ENCODE measurements at regions not wholly inside any gene's neighbourhood (a gene's known extent, or its start where the extent isn't known, plus 50 kb on each side); places are given as distances from the start of the nearest gene placed in this dataset.

DNA sequence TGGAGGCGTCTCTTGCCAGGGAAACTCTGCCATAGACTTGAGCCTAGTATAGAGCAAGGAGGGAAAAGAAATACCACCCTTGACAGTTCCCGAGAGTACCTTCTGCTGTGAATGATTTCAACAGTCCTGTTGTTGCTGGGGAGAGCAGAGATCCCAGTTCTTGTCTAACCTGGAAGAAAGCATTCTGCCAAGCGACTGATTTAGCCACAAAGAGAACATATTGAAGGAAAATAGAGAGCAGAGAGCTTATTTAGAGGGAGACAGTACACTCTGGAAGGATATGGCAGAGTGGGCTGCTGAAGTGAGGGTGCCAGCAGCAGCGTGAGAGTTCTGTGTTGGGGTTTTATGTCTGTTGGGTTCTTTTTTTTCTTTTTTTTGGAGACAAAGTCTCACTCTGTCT, 966.9 kb upstream of the TMEM132C start:
- no peak for DNase-seq (ENCODE audit: low spot score)

DNA sequence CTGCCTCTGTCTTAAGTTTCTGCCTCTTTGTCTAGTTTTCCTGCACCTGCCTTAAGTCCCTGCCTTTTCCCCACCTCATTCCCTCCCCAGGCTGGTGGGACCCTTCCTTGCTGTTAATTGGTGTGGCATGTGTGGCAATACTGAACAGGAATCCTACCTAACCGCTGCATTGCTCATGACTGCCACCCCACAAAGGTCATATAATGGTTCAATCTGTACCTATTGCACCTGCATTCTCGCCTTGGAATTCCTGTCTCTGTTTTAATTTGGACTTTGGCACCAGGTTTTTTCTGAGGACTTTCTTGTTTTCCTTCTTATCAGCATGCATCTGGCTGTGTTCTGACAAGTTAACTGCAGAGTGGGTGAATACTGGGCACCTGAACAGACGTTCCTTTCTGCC, 966.2 kb upstream of the TMEM132C start:
- no peak for DNase-seq (ENCODE audit: low spot score)

GRCh38 chr12:127301876-127302275, 965.1 kb upstream of the TMEM132C start:
- DNase-seq (ENCODE audit: low spot score): no peak

DNA sequence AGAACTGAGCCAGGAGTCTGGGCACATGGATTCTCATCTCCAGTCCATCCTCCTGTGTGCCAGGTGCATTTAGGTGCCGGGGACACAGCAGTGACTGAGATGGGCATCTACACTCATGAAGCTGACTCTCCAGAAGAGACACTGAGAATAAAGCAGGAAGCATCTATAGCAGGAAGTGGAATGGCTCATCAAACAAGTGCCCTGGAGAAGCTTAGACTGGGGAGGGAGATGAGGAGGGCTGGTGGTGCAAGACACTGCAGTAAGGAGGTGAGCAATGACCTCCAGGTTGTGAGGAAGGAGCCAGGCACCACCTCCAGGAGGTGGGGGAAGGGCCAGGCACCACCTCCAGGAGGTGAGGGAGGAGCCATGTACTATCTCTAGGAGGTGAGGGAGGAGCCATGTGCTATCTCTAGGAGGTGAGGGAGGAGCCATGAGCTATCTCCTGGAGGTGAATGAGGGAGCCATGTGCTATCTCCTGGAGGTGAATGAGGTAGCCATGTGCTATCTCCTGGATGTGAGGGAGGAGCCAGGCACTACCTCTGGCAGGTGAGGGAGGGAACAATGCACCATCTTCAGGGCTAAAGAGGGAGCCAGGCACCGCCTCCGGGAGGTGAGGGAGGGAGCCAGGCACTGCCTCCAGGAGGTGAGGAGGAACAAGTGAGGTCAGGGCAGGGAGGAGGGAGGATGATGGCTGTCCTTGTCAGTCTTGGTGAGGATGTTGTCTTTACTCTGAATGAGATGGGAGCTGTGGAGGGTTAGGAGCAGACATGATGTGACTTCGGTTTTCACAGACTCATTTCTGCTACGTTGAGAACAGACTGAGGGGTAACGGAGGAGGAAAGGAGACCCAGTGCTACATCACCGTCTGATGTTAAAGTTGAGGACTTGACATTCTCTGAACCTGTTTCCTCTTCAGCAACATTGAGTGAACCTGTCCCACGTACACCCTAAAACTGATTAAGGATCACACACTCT, 961.9 kb upstream of the TMEM132C start:
- peak; percentile 32 for DNase-seq (ENCODE audit: low spot score)

DNA sequence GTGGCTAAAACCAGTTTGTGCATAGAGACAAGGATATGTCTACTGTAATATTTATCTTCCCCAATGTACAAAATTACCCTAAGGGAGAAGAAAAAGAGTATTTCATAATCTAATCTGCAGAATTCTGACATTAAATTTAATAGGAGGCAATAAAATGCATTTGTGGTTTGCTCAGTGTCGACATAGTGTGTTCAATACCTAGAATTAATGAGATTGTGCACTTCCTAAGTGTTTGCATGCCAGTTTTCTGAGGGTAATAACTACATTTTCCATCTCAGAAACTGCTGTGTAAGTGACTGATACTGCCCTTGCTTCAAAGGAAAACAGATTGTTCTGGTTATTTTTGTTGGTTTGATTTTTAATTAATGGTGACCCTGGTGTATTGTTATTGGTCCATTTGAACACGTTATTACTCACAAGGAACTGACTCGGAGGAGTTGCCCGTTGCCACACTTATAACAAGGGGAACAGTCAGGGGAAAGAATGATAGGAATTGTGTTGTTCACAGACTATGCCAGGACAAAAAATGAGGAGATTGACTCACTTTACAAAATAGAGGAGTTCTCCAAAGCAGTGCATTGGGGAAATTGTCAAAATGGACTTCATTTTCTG, 960.3 kb upstream of the TMEM132C start:
- peak; percentile 22 for DNase-seq (ENCODE audit: low spot score)

DNA sequence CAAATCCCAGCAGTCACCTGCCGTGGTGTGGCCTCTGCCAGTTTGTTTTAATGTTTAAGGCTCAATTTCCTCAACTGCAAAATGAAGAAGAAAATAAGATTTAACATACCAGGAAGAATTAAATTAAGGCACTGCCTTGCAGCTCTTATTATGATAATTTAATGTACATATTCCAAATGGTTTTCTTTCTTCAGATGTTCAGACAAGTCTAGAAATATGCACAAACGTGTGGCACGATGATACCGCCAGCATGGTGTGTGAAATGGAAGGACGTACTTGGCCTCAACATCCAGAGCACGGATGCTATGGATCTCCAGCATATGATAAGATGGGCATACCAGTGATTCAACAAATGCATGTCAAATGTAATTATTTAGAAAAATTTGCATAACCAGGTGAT, 959.4 kb upstream of the TMEM132C start:
- no peak for DNase-seq (ENCODE audit: low spot score)

DNA sequence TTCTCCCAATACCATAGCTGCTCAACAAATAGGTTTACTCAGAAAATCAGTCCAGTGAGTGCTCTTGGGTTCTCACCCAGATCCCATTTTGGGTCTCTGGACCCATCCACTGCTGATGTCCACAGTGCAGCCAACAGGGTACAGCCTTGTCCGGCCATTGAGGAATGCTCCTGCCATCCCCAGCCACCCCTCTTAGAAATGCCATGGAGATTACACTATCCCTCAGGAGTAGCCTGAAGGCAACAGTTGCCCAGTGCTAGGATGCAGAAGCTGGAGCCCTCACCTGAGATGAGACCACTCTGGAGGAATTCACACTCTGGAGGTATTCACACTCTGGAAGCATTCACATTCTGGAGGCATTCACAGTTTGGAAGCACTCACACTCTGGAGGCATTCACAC, 958.8 kb upstream of the TMEM132C start:
- DNase-seq (ENCODE audit: low spot score): no peak

DNA sequence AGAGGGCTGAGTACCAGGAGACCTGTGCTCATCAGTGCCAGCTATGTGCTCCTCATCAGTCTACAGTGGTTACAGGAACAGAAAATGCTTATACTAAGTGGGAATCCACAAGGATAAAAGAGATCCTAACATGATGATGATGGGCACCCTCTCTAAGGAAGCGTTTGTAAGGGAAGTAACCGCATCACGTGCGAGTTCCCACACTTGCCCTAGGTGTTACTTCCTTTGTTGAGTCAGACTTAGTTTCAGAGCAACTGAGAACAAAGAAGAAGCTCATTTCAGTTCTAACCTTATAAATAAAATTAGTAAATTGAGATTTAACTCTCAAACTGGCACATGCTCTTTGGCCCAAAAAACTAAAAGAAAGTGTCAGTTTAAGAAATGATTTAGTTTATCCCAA, 956.4 kb upstream of the TMEM132C start:
- no peak for DNase-seq (ENCODE audit: low spot score)

- no peak for DNase-seq (ENCODE audit: low spot score)
Observed at GRCh38 chr12:127311720-127312364, 955.1 kb upstream of the TMEM132C start.

GRCh38 chr12:127324681-127325080, 942.3 kb upstream of the TMEM132C start:
- DNase-seq (ENCODE audit: low spot score): no peak

DNA sequence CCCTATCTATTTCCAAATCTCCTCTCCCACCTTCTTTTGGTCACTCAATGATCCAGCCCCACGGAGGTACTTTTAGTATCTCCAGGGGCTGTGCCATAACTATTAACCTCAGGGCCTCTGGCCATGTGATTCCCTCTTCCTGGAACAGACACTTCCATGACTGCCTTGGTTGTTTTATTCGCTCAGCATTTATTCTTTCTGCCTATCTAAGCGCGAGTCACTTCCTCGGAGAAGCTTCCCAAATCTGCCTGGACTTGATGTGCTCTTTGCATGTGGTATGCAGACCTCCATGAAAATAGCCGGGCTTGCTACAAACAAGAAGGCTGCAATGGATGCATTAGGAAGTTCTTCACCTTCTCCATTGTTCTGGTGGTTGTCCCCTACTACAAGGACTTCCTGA, 939.0 kb upstream of the TMEM132C start:
- DNase-seq (ENCODE audit: low spot score): no peak

DNA sequence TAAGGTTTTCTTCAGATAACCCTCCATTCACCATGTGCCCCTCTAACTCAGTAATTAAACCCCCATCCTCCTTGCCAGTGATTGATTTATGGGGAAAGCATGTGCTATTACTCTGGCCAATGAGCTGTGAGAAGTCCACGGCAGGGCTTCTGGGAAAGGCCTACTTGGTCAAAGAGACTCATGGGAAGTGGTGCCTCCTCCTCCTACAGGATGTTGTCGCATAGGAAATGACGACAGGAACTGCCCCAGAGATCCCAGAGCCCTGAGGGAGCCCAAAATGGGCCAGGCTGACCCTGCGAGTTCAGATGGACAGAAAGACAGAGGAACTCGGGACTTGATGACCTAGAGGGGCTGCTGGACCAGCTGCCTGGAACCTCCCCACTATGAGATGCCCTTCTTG, 938.1 kb upstream of the TMEM132C start:
- no peak for DNase-seq (ENCODE audit: low spot score)

- DNase-seq (ENCODE audit: low spot score): no peak
Observed at GRCh38 chr12:127334365-127334764, 932.6 kb upstream of the TMEM132C start.

DNA sequence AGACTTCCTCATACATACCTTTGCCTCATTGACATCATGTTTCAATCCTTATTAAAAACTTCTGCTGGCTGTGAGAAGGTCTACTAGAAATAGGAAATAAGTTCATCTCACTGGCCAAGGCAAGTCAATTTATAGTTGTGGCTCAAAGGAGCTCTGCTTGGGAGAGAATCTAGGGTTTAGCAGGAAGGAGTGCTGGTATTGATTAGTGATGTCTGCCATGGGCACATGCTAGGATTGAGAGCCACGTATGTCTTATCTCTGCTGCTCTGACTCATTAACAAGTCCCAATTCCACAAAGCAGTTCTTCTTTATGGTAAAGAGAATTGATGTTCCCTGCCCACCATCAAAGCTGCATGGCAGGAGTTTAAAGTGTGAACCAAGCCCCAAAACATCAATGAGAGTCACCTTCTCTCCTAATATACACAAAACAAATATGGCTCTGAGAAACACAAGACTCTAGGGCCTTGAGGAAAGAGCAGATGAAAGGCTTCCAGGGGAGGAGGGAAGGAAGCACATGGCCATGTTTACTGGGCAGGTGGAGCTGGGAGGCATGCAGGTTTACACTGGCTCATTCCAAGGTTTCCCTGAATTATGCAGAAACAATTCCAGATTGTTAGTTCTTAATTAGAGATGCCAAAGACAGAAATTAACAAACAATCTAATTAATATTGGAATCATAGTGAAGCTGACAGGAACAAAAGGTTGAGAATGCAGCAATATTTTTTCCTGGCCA, 931.9 kb upstream of the TMEM132C start:
- no peak for DNase-seq (ENCODE audit: low spot score)

- no peak for DNase-seq (ENCODE audit: low spot score)
Observed at GRCh38 chr12:127336416-127336815, 930.6 kb upstream of the TMEM132C start.

DNA sequence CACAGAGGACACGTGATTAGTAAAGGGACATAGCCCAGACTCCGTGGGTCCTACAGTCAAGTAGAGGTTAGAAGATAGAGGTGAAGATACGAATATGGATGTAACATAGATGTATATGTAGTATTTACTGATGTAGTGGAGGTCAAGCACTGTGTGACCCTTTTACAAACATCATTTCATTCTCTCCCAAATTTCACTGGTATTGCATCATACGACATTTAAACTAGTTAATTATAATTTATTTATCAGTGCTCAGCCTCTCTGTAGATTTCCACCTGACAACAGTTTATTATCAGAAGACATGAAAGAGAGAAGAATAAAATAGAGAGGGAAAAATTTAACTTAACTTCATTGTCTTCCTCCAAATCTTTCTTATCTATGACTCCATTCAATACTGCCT, 927.9 kb upstream of the TMEM132C start:
- no peak for DNase-seq (ENCODE audit: low spot score)

DNA sequence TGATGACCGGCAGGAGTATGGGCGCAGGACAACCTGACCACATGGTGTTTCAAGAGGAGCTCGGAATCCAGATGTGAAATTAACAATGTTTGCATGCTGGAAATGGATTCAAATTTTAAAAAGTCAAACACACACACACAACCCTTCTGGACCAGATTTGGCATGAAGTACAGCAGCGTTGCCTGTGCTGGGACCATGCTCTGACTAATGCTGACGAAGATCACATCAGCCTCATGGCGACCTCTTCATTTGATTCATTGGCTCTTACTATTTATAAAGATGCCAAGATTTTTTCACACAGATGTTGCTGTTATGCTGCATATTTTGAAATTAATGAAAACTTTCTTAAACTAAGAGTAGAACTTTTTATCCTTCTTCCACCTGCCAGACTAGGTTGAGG, 926.6 kb upstream of the TMEM132C start:
- no peak for DNase-seq (ENCODE audit: low spot score)

DNA sequence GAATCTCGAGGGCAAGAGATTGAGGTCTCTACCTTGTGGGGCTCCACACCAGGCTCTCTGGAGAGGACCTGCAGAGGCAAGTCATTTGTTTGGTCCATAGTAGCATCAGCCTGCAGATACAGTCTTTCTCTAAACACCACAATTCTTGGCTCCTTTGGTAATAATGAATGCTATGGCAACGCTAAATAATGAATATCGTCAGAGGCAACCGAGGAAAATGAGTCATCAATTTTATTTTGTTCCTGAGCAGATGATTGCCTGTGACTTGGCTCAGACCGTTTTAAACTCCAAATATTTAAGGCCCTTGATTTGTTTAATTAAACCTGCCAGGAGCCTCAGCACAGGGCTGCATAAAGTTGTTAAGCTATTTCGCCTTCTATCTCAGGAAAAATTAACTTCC, 924.1 kb upstream of the TMEM132C start:
- no peak for DNase-seq (ENCODE audit: low spot score)

- peak; percentile 73 for DNase-seq (ENCODE audit: low spot score)
Observed at GRCh38 chr12:127343940-127344339, 923.0 kb upstream of the TMEM132C start.

DNA sequence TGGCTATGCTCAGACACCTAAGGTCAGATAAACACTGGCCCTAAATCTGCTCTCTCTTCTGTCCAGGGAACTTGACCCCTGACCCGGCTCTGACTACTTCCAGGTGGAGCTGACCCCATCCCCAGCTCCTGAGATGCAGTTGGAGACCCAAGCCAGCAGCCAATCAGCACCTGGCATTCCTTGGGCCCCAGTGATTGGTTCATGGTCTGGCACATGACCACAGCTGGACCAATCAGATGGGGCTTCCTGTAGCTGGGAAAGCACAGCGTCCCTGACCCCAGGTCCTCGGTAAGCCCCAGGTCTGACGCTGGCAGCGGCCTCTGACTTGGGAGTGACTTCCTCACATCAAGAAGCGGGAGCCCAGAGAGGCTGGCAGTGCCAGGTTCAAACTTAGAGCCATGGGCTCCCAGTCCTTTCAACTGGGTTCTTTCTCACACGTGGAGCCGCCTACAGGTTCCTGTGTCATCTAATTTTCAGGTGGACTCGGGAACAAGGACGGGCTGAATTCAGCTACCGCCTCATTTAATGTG, 915.4 kb upstream of the TMEM132C start:
- DNase-seq (ENCODE audit: low spot score): no peak

GRCh38 chr12:127355061-127355841, 911.7 kb upstream of the TMEM132C start:
- DNase-seq (ENCODE audit: low spot score): peak; percentile 25
